Heart right ventricle (tissue), 16 donors: ENCODE measurements at regions not wholly inside any gene's neighbourhood (a gene's known extent, or its start where the extent isn't known, plus 50 kb on each side); places are given as distances from the start of the nearest gene placed in this dataset.

Experiments used
- ATAC-seq, 8 donors: fragments of 200-7000 bp; cut with Tn5 transposase; one replicate each; pipeline ENCODE4 v1.9.1; 2020; ENCODE audit warnings: mild to moderate bottlenecking in 8 of 8, moderate library complexity in 8 of 8, moderate number of reproducible peaks in 1 of 8
- DNase-seq, 2 donors: peaks; one replicate each; pipeline ENCODE4 v3.0.0-alpha.2; 2020
- H3K27ac ChIP-seq, 10 donors: fragments of 200-600 bp; sonication (generic) in 2 of 10; one replicate each; pipeline versions ENCODE4 v1.5.0 to v1.8.0; 2020 to 2022; ENCODE audit warnings: mild to moderate bottlenecking in 3 of 10
- H3K27me3 ChIP-seq, 7 donors: fragments of 200-600 bp; one replicate each; pipeline ENCODE4 v1.8.0; 2021 to 2022; ENCODE audit warnings: mild to moderate bottlenecking in 2 of 7
- H3K36me3 ChIP-seq, 9 donors: fragments of 200-600 bp; sonication (generic) in 1 of 9; one replicate each; pipeline versions ENCODE4 v1.5.0 to v1.8.0; 2020 to 2022; ENCODE audit warnings: mild to moderate bottlenecking in 2 of 9
- H3K4me1 ChIP-seq, 9 donors: fragments of 200-600 bp; sonication (generic) in 1 of 9; one replicate each; pipeline versions ENCODE4 v1.5.0 to v1.8.0; 2020 to 2022; ENCODE audit warnings: mild to moderate bottlenecking in 4 of 9
- H3K4me3 ChIP-seq, 10 donors: fragments of 200-600 bp; sonication (generic) in 2 of 10; one replicate each; pipeline versions ENCODE4 v1.5.0 to v1.8.0; 2020 to 2022; ENCODE audit warnings: mild to moderate bottlenecking in 7 of 10, moderate library complexity in 2 of 10
- H3K9me3 ChIP-seq, 11 donors: fragments of 200-600 bp in 10 of 11; sonication (generic) in 2 of 11; one replicate each; pipeline versions ENCODE4 v1.5.0 to v1.8.0; 2013 to 2022; ENCODE audit warnings: mild to moderate bottlenecking in 2 of 11, control low read depth in 1 of 11, moderate library complexity in 1 of 11
- CTCF ChIP-seq, 9 donors: fragments of 200-600 bp; sonication (generic) in 2 of 9; IDR thresholded peaks; one replicate each; pipeline versions ENCODE4 v1.5.0 to v1.8.0; 2021 to 2022; ENCODE audit warnings: antibody characterized with exemption in 9 of 9, mild to moderate bottlenecking in 5 of 9, moderate library complexity in 1 of 9
- WGBS, 2 donors: extraction: QIAGEN DNeasy Blood & Tissue Kit; methylation state at CpG; one replicate each; pipeline ENCODE4 v1.1.7; 2013; ENCODE audit warnings: inconsistent platforms in 1 of 2; 5-methylcytosine and 5-hydroxymethylcytosine counted together
- intact Hi-C, 10 donors: fragments of 100-400 bp; cut with DNase I; formaldehyde crosslinking; loops; one replicate each; pipeline versions ENCODE4 v1.11.1 to v1.14.2; 2022
- donor health status: Arrhythmogenic right ventricular cardiomyopathy.
- donor health status: ischemic (EF 13 %, LVEDD 7.1; RV severe dilation, severe dysfunction).
- donor health status: healthy with polysubstance abuse.
- donor health status: DM: no; HTN: yes; CAD: no.
- donor health status: DM: no; HTN: no; CAD: no.
- donor health status: ischemic (EF 25% LVEDD 6.9; RV normal size, moderate dysfunction).
- donor health status: ischemic (EF 25% LVEDD 5.7; RV mildly dilated, moderate dysfunction).
- donor health status: healthy.
- donor health status: DM: yes; HTN: yes; CAD: no.
- donor health status: Ischemic cardiomyopathy.
- donor health status: ischemic (EF 35%, LVEDD 5.7; RV mildly dilated, moderate dysfunction).
- donor health status: nonischemic (EF 11% LVEDD 7.7; RV severe dilation, severe dysfunction).
- donor health status: DM: yes; HTN: yes; CAD: no.
- donor health status: PGD.
- donor health status: ischemic (EF 29% LVEDD 5.4; RV normal size, mild dysfunction).
- donor health status: nonischemic (EF 23%, LVEDD 6.1; RV moderate dilation, normal function).

GRCh38 chr10:57786850-57787750 is 480.6 kb downstream of the IPMK start:
- intact Hi-C loops = no loop called here
- TF ChIP-seq CTCF (IDR thresholded peaks at IDR 0.05) = no peak
- DNase-seq (no peak), ATAC-seq (no peak)
- Histone ChIP-seq H3K4me3 (no peak overlapping the region), H3K9me3 (peaks cover 0 to 6% (median 0%) of the 10 kb centered on the region in 11 donors), H3K36me3 (no peaks in the 10 kb centered on the region), H3K4me1 (no peaks in the 10 kb centered on the region), H3K27me3 (no peaks in the 10 kb centered on the region), H3K27ac (no peak overlapping the region)
- WGBS, 2 donors = 29 to 31% methylated on average over 6 of the region's 6 CpGs

GRCh38 chr10:57786331-57786730 is 481.4 kb downstream of the IPMK start:
- H3K4me3 ChIP-seq = no peak overlapping the region
- no peaks in the 10 kb centered on the region for H3K4me1 ChIP-seq
- intact Hi-C loops = no loop called here
- TF ChIP-seq CTCF (IDR thresholded peaks at IDR 0.05) = no peak
- no peak overlapping the region for H3K27ac ChIP-seq
- H3K36me3 ChIP-seq = no peaks in the 10 kb centered on the region
- ATAC-seq = no peak
- 23 to 41% methylated on average over 1 of the region's 1 CpG for WGBS, 2 donors
- DNase-seq = no peak
- no peaks in the 10 kb centered on the region for H3K27me3 ChIP-seq
- H3K9me3 ChIP-seq = peaks cover 0 to 6% (median 0%) of the 10 kb centered on the region in 11 donors

- intact Hi-C loops = no loop called here
- H3K4me3 ChIP-seq = no peak overlapping the region
- H3K9me3 ChIP-seq = peaks cover 0 to 6% (median 0%) of the 10 kb centered on the region in 11 donors
- no peak for TF ChIP-seq CTCF (IDR thresholded peaks at IDR 0.05)
- no peaks in the 10 kb centered on the region for H3K4me1 ChIP-seq
- H3K36me3 ChIP-seq = no peaks in the 10 kb centered on the region
- H3K27ac ChIP-seq = no peak overlapping the region
- WGBS, 2 donors = 83 to 92% methylated on average over 2 of the region's 2 CpGs
- DNase-seq (no peak), ATAC-seq (no peak)
- no peaks in the 10 kb centered on the region for H3K27me3 ChIP-seq
Measured at GRCh38 chr10:57785546-57785945, 482.1 kb downstream of the IPMK start.

- intact Hi-C loops = no loop called here
- no peak for DNase-seq
- H3K4me3 ChIP-seq = no peak overlapping the region
- no peaks in the 10 kb centered on the region for H3K4me1 ChIP-seq
- TF ChIP-seq CTCF (IDR thresholded peaks at IDR 0.05) = no peak
- H3K27me3 ChIP-seq = no peaks in the 10 kb centered on the region
- ATAC-seq = no peak
- no peak overlapping the region for H3K27ac ChIP-seq
- no peaks in the 10 kb centered on the region for H3K36me3 ChIP-seq
- peaks cover 0 to 7% (median 0%) of the 10 kb centered on the region in 11 donors for H3K9me3 ChIP-seq
- 78 to 85% methylated on average over 3 of the region's 3 CpGs for WGBS, 2 donors
Measured at GRCh38 chr10:57785068-57785467, 482.6 kb downstream of the IPMK start.
